SK-N-SH treated with all-trans-retinoic acid at 6 μM for 48 hours (cell line): ENCODE measurements at regions not wholly inside any gene's neighbourhood (a gene's known extent, or its start where the extent isn't known, plus 50 kb on each side); places are given as distances from the start of the nearest gene placed in this dataset.

Experiments used
- ARNTL ChIP-seq: fragments of 450-650 bp; formaldehyde crosslinking; IDR thresholded peaks from 2 replicates; pipeline ENCODE4 v1.5.0; 2020; ENCODE audit warnings: low read depth, mild to moderate bottlenecking, moderate library complexity, borderline replicate concordance
- PATZ1 ChIP-seq: fragments of 250-450 bp; sonication (Bioruptor Pico); IDR thresholded peaks from 2 replicates; pipeline ENCODE4 v1.8.0; 2020; ENCODE audit warnings: mild to moderate bottlenecking, moderate library complexity, borderline replicate concordance
- PPARA ChIP-seq: fragments of 250-450 bp; sonication (Bioruptor Pico); IDR thresholded peaks from 2 replicates; pipeline ENCODE4 v1.5.0; 2020; ENCODE audit warnings: mild to moderate bottlenecking, borderline replicate concordance
- RARB ChIP-seq: fragments of 250-450 bp; sonication (Bioruptor Pico); IDR thresholded peaks from 2 replicates; pipeline ENCODE4 v1.8.0; 2021; ENCODE audit warnings: mild to moderate bottlenecking, moderate library complexity
- SNAI2 ChIP-seq: fragments of 250-450 bp; sonication (Bioruptor Pico); IDR thresholded peaks from 2 replicates; pipeline ENCODE4 v1.5.0; 2020; ENCODE audit warnings: mild to moderate bottlenecking, moderate library complexity
- TCF4 ChIP-seq: fragments of 250-450 bp; sonication (Bioruptor Pico); IDR thresholded peaks from 2 replicates; pipeline ENCODE4 v1.8.0; 2021; ENCODE audit warnings: mild to moderate bottlenecking, moderate library complexity, borderline replicate concordance
- ZFP30 ChIP-seq: fragments of 450-650 bp; formaldehyde crosslinking; IDR thresholded peaks from 2 replicates; pipeline ENCODE4 v1.5.0; 2022; ENCODE audit warnings: mild to moderate bottlenecking, moderate library complexity
- ZNF8 ChIP-seq: fragments of 450-650 bp; formaldehyde crosslinking; IDR thresholded peaks from 2 replicates; pipeline ENCODE4 v1.5.0; 2020; ENCODE audit warnings: mild to moderate bottlenecking, moderate library complexity
- TF ChIP-seq, protein P1 (sequence below): fragments of 250-450 bp; sonication (Bioruptor Pico); IDR thresholded peaks from 2 replicates; pipeline ENCODE4 v1.8.0; 2021; ENCODE audit warnings: low read depth, mild to moderate bottlenecking, moderate library complexity, borderline replicate concordance
- TF ChIP-seq, protein P2 (sequence below): fragments of 250-450 bp; sonication (Bioruptor Pico); IDR thresholded peaks from 2 replicates; pipeline ENCODE4 v1.5.1; 2021; ENCODE audit warnings: mild to moderate bottlenecking, moderate library complexity

DNA sequence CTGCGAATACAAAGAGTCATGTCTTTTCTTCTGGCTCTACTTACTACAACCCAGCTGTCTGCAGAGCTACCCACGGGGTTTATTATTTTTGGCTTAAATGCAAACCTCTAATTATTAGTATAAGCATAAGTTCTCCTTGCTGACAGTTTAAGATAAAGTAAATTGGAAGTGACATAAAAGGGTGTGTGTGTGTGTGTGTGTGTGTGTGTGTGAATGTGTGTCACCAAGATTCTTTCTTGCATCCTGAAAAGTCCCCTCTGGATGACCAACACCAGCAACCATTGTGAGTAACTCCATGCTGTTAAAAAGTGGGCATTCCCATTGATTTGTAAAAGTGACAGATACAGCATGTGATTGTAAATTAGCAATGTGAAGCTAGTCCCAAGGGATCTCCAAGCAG, 803.8 kb upstream of the ZNF608 start:
- TF ChIP-seq PPARA (CRISPR knock-in tag): no peak
- no peak for TF ChIP-seq ARNTL (CRISPR knock-in tag)
- TF ChIP-seq RARB (CRISPR knock-in tag): no peak; the same call in 1 of the 2 replicates
- peak; percentile 80 for TF ChIP-seq TCF4 (CRISPR knock-in tag)
- TF ChIP-seq, protein P1, sequence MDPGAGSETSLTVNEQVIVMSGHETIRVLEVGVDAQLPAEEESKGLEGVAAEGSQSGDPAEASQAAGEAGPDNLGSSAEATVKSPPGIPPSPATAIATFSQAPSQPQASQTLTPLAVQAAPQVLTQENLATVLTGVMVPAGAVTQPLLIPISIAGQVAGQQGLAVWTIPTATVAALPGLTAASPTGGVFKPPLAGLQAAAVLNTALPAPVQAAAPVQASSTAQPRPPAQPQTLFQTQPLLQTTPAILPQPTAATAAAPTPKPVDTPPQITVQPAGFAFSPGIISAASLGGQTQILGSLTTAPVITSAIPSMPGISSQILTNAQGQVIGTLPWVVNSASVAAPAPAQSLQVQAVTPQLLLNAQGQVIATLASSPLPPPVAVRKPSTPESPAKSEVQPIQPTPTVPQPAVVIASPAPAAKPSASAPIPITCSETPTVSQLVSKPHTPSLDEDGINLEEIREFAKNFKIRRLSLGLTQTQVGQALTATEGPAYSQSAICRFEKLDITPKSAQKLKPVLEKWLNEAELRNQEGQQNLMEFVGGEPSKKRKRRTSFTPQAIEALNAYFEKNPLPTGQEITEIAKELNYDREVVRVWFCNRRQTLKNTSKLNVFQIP (CRISPR knock-in tag): no peak
- TF ChIP-seq, protein P2, sequence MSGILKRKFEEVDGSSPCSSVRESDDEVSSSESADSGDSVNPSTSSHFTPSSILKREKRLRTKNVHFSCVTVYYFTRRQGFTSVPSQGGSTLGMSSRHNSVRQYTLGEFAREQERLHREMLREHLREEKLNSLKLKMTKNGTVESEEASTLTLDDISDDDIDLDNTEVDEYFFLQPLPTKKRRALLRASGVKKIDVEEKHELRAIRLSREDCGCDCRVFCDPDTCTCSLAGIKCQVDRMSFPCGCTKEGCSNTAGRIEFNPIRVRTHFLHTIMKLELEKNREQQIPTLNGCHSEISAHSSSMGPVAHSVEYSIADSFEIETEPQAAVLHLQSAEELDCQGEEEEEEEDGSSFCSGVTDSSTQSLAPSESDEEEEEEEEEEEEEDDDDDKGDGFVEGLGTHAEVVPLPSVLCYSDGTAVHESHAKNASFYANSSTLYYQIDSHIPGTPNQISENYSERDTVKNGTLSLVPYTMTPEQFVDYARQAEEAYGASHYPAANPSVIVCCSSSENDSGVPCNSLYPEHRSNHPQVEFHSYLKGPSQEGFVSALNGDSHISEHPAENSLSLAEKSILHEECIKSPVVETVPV (CRISPR knock-in tag): no peak
- no peak for TF ChIP-seq PATZ1 (CRISPR knock-in tag)
- no peak for TF ChIP-seq ZFP30 (CRISPR knock-in tag)
- TF ChIP-seq SNAI2 (CRISPR knock-in tag): no peak
- TF ChIP-seq ZNF8 (CRISPR knock-in tag): 0 out of 2 replicates have a peak, but pooled peaks have one; percentile 42
